Jurkat, Clone E6-1 (cell line): ENCODE measurements at regions not wholly inside any gene's neighbourhood (a gene's known extent, or its start where the extent isn't known, plus 50 kb on each side); places are given as distances from the start of the nearest gene placed in this dataset.

Experiments
- DNase-seq: peaks from one replicate; pipeline ENCODE4 v3.0.0-alpha.2; 2011; ENCODE audit warnings: low read depth, low spot score
- H3K4me3 ChIP-seq: 2 replicates; pipeline ENCODE4 v1.5.1; 2011; ENCODE audit warnings: mild to moderate bottlenecking, low read length, control low read depth, moderate library complexity

DNA sequence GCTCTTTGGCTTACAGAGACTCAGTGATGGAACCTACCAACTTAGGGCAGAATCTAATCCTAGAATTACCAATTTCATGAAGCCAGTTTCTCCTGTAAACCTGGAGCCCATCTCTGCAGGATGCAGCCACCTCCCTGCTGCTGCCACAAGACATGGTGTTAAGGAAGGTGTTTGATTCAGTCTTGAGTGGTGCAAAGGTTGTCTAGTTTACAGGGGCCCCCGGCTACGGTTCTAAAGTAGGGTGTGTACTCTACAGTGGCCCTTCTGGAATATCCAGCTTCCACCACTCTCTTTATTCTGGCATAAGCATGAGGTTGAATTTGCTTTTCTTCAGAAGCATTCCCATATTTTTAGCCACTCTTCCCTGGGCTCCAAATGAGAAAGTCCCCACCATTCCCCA is 154.1 kb upstream of the GRIP1 start:
- H3K4me3 ChIP-seq: no peak overlapping the region
- DNase-seq: no peak

DNA sequence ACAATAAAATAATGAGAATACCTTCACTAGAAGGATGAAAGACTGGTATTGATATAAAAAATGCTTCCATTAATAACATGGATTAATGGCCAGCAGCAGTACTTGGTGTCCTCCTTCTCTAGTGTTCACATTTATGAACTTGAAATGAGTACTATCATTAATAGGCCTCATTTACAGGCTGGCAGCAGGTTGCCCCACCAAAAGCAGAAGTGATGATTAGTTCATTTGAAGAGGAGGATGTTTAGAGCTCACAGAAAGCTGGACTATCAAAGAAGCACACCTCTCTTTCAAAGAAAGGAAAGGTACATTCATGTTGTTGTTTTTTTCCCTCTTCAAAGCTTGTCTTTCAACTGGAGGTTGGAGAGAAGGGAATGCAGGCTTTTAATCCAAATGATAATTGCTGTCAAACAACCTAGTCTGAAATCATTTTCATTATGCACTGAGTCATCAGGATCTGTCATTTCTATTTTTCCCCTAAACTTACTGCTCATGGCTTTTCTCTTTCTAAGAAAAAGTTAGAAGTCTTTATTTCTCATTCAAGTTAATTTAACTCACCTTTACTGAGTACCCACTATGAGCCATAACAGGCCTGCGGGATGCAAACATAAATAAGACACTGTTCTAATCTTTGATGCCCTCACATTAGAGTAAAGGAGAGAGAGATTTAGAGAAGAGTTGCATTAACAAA is 157.9 kb upstream of the GRIP1 start:
- H3K4me3 ChIP-seq: no peak overlapping the region
- DNase-seq: no peak

DNA sequence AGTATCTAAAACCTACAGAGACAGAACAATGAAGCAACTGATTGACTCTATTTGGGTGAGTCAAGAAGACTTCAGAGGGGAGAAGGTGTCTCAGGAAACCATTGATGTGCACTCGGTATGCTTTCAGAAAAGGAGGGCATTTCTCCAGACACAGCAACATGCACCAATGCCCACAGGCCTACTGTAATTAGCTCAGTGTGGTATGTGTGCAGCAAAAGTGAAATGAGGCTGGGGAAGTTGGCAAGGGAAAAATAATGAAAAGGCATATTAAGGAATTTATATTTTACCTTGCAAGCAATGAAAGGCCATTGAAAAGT is 158.4 kb upstream of the GRIP1 start:
- no peak overlapping the region for H3K4me3 ChIP-seq
- no peak for DNase-seq

DNA sequence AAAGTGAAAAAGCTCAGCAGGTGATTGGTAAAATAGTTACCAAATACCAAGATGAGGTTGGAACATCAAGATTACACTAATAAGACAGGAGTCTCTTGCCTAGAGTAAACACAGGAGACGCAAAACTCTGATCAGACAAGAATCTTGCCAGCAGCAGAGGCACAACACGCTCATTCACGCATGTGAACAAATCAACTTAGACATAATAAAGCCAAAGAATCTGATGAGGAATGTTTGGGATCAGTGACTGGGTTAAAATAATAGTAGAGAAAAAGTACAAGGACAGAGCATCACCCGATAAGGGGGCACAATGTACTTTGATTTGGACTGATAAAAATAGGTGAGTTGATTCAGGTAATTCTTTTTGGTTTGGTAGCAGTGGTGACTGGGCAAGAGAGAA is 159.5 kb upstream of the GRIP1 start:
- DNase-seq: no peak
- no peak overlapping the region for H3K4me3 ChIP-seq

DNA sequence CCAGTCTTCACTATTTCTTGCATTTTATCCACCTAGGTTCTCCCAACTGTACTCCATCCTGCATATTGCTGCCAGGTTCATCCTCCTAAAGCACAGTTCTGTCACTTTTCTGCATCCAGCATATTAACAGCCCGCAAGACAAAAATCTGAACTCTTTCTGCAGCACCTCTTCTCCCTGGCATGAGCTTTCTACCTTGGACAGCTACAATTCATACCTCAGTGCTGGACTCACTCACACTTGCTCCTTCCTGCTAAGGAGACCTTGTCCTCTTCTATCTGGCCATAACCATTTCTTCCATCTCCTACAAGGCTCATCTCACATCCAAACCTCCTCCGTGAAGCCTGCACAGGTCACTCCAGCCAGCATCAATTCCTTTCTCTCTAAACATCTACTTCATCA is 170.1 kb upstream of the GRIP1 start:
- DNase-seq: no peak
- no peak overlapping the region for H3K4me3 ChIP-seq

DNA sequence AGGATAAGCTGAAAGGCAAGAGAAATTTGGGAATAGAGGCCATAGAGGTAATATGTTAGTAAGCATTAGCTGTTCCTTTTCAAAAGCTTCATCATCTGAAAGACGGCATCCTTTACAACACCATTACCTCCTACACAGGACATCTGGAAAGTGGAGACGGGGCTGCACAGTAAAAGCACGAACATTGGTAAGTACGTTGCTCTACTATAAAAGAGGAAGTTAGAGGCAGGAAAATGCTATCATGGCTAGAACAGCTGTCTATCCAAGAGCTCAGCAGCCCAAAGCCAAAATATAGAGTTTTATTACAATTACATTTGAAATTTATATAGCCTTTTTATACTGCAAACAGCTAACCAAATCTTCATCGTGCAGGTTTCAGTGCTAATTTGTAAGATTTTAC is 172.3 kb upstream of the GRIP1 start:
- no peak for DNase-seq
- H3K4me3 ChIP-seq: no peak overlapping the region

DNA sequence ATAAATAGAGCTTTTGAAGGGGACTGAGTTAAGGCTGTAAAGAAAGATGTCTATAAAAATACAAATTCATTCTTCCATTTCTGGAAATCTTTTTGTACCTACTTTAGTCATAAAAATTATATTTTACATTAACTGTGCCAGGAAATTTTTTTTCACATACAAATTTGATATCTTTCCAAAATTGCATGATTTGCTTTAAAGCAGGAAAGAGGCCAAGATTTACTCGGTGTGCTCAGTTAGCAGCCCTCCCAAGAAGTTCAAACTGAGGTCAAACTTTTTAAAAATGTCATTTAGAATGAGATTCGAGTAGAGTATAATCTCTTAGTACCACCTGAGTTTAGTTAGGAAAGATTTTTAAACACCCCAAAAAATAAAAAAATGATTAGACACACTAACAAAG is 173.2 kb upstream of the GRIP1 start:
- H3K4me3 ChIP-seq: no peak overlapping the region

DNA sequence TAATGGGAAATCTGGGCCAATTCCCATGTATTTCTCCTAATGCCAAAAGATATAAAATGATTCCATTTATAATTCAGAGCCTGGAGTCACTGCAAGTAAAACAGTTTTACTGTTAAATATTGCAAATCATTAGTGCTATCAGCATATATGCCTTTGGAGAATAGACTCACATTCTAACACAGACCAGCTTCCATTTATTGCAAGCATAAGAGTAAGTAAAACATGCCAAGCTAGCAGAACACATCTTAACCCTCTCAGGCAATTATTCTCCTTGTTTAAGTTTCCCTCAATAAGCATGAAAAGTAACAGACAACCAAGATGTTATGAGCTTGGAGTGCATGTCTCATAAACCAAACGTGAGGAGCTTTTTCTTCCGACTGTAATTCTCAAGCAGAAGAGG is 173.9 kb upstream of the GRIP1 start:
- H3K4me3 ChIP-seq: no peak overlapping the region
- no peak for DNase-seq

More for the DNA sequence above, 173.2 kb upstream of the GRIP1 start:
- DNase-seq: no peak

GRCh38 chr12:66859751-66860440 is 181.0 kb upstream of the GRIP1 start:
- DNase-seq: no peak
- H3K4me3 ChIP-seq: no peak overlapping the region

DNA sequence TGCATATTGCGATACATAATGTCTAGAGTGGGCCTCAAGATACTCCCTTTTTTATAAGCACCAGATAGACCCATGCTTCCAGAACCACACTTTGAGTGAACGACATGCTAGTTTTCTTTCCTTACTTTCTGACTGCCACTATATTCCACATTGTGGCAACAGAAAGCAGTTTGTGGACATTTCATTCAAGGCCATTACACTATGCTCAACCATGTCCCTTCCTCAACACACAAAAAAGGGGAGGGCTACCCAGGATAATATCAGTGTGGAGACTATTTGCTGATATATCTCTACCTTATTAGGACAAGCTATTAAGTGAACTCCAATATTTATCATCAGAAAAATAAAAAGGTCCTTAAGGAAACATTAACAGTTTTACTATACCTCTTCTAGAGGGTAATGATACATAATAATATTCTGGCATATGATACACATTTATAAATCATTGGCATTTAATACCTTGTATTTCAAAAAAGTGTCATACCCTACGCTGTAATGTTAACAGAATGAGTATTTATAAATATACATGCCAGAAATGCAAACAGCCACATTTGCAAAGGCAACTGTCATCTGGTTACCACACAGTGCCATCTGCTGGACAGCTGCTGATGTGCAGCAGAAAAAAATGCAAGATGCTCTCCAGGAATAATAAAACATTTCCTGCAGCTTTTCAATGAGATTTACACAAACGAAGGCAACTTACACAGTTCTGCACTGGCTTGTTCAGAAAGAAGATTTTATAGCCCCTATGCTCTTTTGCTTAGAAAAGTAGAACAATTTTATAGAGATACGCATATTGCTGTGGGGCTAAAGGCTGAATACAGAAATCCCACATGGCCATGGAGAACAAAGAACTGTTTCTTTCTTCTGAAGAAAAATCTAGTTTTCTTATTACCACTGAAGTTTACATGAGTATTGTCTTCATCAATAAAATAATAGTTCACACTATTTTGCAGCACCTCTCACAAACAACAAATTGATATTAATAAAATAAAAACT is 182.2 kb upstream of the GRIP1 start:
- peak; percentile 34 for DNase-seq
- H3K4me3 ChIP-seq: no peak overlapping the region

GRCh38 chr12:66862356-66862985 is 183.6 kb upstream of the GRIP1 start:
- H3K4me3 ChIP-seq: no peak overlapping the region
- DNase-seq: no peak

DNA sequence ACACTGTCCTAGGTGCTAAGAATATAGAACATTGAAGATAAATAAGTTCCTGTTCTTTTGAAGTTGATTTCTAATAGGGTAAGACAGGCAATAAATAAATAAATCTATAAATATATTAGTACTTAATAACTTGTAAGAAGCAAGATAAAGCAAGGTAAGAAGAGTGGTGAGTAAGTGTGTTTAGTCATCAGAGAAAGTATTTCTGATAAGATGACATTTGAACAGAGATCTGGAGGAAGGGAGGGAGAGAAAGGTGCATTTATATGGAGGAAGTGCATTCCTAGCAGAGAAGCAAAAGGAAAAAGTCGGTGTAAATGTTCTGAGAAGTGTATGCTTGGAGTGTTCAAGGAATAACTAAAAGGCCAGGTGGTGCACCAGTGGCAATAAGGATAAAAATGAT is 184.4 kb upstream of the GRIP1 start:
- DNase-seq: no peak
- H3K4me3 ChIP-seq: no peak overlapping the region

GRCh38 chr12:66877925-66878324 is 199.0 kb upstream of the GRIP1 start:
- no peak overlapping the region for H3K4me3 ChIP-seq
- no peak for DNase-seq

- H3K4me3 ChIP-seq: no peak overlapping the region
- no peak for DNase-seq
These were observed 200.5 kb upstream of the GRIP1 start for GRCh38 chr12:66879409-66879808.

- H3K4me3 ChIP-seq: no peak overlapping the region
- DNase-seq: no peak
These were observed 202.5 kb upstream of the GRIP1 start for GRCh38 chr12:66881386-66881785.

DNA sequence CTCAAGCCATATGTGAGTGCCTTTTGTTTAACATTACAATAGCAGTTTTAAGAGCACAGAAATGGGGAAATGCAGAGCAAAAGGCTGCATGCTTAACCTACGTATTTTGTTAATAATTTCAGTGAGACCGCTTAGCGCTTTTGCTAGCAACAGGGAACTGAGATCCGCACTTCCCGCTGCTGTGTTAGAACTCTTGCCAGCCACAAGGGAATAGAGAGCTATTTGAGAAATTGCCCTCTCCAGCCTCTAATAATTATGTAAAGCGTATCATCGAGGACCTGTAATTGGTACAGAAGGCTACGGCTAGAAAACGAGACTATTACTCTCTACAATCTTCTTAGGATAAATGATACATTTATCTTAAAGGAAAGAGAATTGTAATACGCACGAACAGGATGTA is 205.2 kb upstream of the GRIP1 start:
- H3K4me3 ChIP-seq: no peak overlapping the region
- DNase-seq: no peak

GRCh38 chr12:66885115-66885875 is 206.4 kb upstream of the GRIP1 start:
- H3K4me3 ChIP-seq: no peak overlapping the region
- no peak for DNase-seq

GRCh38 chr12:66896797-66897196 is 217.9 kb upstream of the GRIP1 start:
- DNase-seq: no peak
- no peak overlapping the region for H3K4me3 ChIP-seq
